Muscle layer of colon (tissue), 2 donors: ENCODE measurements at regions not wholly inside any gene's neighbourhood (a gene's known extent, or its start where the extent isn't known, plus 50 kb on each side); places are given as distances from the start of the nearest gene placed in this dataset.
"Not testable (repeated sequence)": the region's sequence is repeated elsewhere in the genome, so short reads cannot be mapped to it uniquely, and the experiment has no call there.

Source experiments
- H3K27ac ChIP-seq: one replicate; pipeline ENCODE4 v1.7.0; 2013; ENCODE audit warnings: low read depth, mild to moderate bottlenecking, low read length, moderate library complexity
- H3K27me3 ChIP-seq, 2 donors: one replicate each; pipeline ENCODE4 v1.7.0; 2013; ENCODE audit warnings: low read length in 2 of 2, mild to moderate bottlenecking in 2 of 2; ENCODE audit not compliant: insufficient read depth in 2 of 2, control insufficient read depth in 1 of 2
- H3K36me3 ChIP-seq: one replicate; pipeline ENCODE4 v1.7.0; 2013; ENCODE audit warnings: mild to moderate bottlenecking, low read length; ENCODE audit not compliant: insufficient read depth
- H3K4me1 ChIP-seq: one replicate; pipeline ENCODE4 v1.7.0; 2013; ENCODE audit warnings: mild to moderate bottlenecking, low read length; ENCODE audit not compliant: insufficient read depth
- H3K4me3 ChIP-seq, 2 donors: one replicate each; pipeline ENCODE4 v1.7.0; 2013; ENCODE audit warnings: low read length in 2 of 2, low read depth in 1 of 2, mild to moderate bottlenecking in 1 of 2, moderate library complexity in 1 of 2
- H3K9ac ChIP-seq: one replicate; pipeline ENCODE4 v1.7.0; 2013; ENCODE audit warnings: low read length
- H3K9me3 ChIP-seq: one replicate; pipeline ENCODE4 v1.7.0; 2013; ENCODE audit warnings: mild to moderate bottlenecking, low read length
- donor health status: abdominal sarcoma.
- donor health status: Adenocarcinoma of cecum.

DNA sequence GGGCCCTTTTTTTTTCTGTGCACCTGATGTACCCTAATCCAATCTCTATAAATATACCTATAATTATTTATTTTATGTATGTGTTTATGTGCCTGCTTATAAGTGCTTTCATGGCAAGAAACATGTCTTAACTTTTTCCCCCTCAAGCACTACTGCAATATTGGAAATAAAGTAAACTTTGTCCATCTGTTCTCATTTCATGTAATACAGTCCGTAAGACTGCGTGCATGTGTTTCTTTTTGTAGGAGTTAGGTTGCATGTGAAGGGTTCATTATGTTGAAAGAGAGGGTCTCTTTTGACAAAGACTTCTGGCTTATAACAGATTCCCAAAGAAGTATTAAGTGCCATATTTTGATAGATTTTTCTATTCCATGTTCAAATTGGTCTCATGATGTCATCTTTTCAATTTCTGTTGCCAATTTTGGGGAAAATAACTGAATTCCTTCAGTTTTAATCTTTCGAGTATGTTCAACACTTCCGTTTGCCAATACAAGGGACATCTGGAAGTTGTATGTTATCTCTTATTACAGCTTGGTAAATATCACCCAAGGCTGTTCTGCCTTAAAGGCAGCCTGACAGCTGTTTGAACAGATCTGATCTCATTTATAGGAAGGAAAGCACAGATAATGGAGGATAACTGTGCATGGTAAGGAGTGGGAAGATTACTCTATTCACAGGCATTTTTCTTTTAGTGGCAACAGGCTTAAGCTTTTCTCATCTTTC is 273.1 kb upstream of the SGO1 start:
- H3K27me3 ChIP-seq, result no peaks in the 10 kb centered on the region
- no peak overlapping the region for H3K9ac ChIP-seq
- no peak overlapping the region for H3K27ac ChIP-seq
- no peaks in the 10 kb centered on the region for H3K36me3 ChIP-seq
- H3K4me3 ChIP-seq, result no peak overlapping the region
- no peaks in the 10 kb centered on the region for H3K9me3 ChIP-seq
- no peaks in the 10 kb centered on the region for H3K4me1 ChIP-seq

DNA sequence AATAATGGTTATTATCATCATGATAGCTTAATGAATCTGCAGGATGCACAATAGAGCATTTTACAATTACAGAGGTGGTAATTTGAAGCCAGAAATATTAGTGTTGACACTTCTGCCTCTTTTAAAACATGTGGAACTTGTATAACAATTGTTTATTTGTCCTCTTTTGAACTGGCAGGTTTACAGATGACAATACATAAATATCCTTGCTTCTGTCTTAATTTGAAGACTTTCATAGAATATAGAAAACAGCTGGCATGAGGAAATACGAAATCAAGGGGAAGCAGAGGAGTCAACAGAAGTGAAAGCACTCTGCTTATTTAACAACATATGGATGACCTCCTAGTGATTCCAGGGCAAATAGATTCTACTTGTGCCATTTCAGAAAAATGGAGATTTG is 270.5 kb upstream of the SGO1 start:
- H3K27me3 ChIP-seq, result no peaks in the 10 kb centered on the region
- H3K4me3 ChIP-seq, result no peak overlapping the region
- no peaks in the 10 kb centered on the region for H3K36me3 ChIP-seq
- H3K27ac ChIP-seq, result no peak overlapping the region
- no peaks in the 10 kb centered on the region for H3K4me1 ChIP-seq
- no peak overlapping the region for H3K9ac ChIP-seq
- no peaks in the 10 kb centered on the region for H3K9me3 ChIP-seq

DNA sequence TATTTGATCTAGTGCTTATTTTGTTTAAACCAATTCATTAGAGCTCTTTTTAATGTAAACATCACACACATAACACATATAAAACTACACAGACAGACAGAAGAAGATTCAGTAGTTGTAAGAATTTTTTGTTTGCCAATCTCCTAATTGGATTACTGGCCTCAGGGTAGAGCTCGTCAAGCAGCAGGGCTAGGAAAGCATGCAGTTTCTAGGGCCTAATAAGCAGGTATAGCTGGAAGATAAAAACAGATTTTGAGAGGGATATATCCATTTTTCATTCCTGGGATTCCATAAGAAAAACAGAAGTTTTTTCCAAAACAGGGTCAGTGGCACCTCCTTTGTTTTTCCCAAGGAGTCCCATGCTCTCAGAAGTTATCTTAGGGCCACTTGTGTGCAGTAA is 265.2 kb upstream of the SGO1 start:
- Histone ChIP-seq H3K4me1 (no peaks in the 10 kb centered on the region), H3K9ac (no peak overlapping the region), H3K36me3 (no peaks in the 10 kb centered on the region), H3K9me3 (no peaks in the 10 kb centered on the region), H3K27ac (no peak overlapping the region), H3K4me3 (no peak overlapping the region), H3K27me3 (no peaks in the 10 kb centered on the region)

DNA sequence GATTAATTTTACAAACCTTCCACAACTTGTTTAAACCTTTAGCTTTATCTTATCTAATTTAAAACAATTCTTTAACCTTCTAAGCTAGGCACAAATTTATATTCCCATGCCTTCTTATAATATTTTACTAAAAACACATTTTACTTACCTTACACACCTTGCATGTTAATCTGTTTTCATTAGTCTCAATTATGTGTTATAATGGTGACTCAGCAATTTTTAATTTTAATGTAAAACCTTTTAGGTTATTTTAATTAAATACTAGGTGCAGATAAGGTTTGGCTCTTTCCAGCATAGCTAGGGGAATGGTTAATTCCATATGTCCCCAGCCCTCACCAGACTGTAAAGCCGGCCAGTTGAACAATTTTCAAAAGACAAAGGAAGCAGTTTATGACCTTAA is 264.6 kb upstream of the SGO1 start:
- Histone ChIP-seq H3K27ac (no peak overlapping the region), H3K36me3 (no peaks in the 10 kb centered on the region), H3K4me3 (no peak overlapping the region), H3K27me3 (no peaks in the 10 kb centered on the region), H3K4me1 (no peaks in the 10 kb centered on the region), H3K9ac (no peak overlapping the region), H3K9me3 (no peaks in the 10 kb centered on the region)

DNA sequence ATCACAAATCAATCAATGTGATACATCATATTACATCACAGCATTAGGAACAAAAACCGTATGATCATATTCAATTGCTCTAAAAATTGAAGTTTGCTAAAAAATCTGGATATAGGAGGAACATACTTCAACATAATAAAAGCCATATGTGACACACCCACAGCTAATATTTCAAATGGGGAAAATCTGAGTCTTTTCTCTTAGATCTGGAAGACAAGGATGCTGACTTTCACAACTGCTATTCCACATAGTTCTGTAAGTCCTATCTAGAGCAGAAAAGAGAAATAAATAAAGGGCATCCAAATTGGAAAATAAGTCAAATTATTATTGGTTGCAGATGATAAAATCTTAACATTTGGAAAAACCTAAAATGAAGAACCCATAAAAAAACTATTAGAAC is 256.8 kb upstream of the SGO1 start:
- Histone ChIP-seq H3K27me3 (no peaks in the 10 kb centered on the region), H3K9ac (no peak overlapping the region), H3K27ac (no peak overlapping the region)

DNA sequence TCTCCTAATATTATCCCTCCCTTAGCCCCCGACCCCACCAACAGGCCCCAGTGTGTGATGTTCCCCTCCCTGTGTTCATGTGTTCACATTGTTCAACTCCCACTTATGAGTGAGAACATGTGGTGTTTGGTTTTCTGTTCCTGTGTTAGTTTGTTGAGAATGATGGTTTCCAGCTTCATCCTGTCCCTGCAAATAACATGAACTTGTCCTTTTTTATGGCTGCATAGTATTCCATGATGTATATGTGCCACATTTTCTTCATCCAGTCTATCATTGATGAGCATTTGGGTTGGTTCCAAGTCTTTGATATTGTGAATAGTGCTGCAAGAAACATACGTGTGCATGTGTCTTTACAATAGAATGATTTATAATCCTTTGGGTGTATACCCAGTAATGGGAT is 241.3 kb upstream of the SGO1 start:
- H3K27me3 ChIP-seq, H3K9ac ChIP-seq, H3K9me3 ChIP-seq, H3K27ac ChIP-seq, H3K4me3 ChIP-seq, H3K36me3 ChIP-seq, H3K4me1 ChIP-seq: not testable (repeated sequence)

More for the DNA sequence above, 256.8 kb upstream of the SGO1 start:
- no peak overlapping the region for H3K4me3 ChIP-seq
- H3K4me1 ChIP-seq, result no peaks in the 10 kb centered on the region
- H3K9me3 ChIP-seq, result no peaks in the 10 kb centered on the region
- H3K36me3 ChIP-seq, result no peaks in the 10 kb centered on the region

DNA sequence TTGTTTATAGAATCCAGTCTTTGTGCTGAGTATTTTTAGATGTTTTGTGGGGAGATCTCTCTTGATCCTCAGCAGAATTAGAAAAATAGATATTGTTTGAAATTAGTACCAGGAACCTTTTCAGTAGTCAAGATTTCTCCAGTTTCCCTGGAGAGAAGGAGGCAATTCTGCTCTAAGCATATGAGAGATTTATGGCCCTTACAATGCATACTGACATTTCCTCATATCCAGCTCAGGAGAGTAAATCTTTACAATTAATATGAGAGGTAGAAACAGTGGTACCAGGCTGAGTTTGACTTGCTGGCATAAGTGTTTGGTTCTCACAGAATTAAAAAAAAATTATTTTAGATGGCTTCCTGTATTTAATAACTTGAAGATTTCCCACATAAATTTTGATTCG is 239.1 kb upstream of the SGO1 start:
- Histone ChIP-seq H3K27me3 (no peaks in the 10 kb centered on the region), H3K9me3 (no peaks in the 10 kb centered on the region), H3K27ac (no peak overlapping the region), H3K9ac (no peak overlapping the region), H3K4me3 (no peak overlapping the region), H3K4me1 (no peaks in the 10 kb centered on the region), H3K36me3 (no peaks in the 10 kb centered on the region)

DNA sequence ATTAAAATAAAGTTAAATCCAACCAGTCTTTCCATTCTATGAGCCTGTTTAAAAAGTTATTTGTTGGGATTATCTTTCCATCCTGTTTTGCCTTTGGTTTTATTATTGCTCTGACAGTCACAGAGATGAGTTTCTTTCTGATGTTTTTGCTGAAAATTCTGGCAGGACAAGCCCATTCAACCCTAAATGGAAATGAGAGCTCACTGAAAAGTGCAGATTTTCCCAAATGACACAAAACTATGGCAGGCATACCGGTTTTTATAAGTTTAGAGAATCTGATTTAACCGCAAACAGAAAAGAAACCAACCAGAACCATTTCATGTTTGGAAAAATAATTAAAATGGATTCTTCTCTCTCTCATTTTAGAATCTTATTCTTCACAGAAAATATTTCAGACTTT is 238.1 kb upstream of the SGO1 start:
- Histone ChIP-seq H3K4me3 (no peak overlapping the region), H3K36me3 (no peaks in the 10 kb centered on the region), H3K4me1 (no peaks in the 10 kb centered on the region), H3K9me3 (no peaks in the 10 kb centered on the region), H3K27me3 (no peaks in the 10 kb centered on the region), H3K27ac (no peak overlapping the region), H3K9ac (no peak overlapping the region)

DNA sequence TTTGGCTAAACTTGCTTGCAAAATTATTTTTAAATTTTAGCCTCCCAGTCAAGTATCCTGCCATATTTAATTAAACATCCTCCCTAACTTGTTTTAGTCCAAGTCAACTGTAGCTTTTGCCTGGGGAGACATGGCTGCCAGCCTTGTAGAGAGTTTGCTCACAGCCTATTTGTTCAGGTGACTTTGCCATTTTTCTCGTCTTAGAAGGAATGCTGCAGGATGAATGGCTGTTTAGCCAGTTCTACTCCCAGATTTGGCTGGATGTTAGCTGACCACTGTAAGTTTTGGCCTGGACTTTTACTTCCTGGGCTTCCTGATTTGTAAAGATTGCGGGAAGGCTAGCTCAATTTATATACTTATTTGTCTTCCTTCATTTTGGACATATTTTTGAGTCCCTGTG is 236.4 kb upstream of the SGO1 start:
- Histone ChIP-seq H3K9me3 (no peaks in the 10 kb centered on the region), H3K9ac (no peak overlapping the region), H3K27ac (no peak overlapping the region), H3K27me3 (no peaks in the 10 kb centered on the region), H3K36me3 (no peaks in the 10 kb centered on the region), H3K4me3 (no peak overlapping the region), H3K4me1 (no peaks in the 10 kb centered on the region)

DNA sequence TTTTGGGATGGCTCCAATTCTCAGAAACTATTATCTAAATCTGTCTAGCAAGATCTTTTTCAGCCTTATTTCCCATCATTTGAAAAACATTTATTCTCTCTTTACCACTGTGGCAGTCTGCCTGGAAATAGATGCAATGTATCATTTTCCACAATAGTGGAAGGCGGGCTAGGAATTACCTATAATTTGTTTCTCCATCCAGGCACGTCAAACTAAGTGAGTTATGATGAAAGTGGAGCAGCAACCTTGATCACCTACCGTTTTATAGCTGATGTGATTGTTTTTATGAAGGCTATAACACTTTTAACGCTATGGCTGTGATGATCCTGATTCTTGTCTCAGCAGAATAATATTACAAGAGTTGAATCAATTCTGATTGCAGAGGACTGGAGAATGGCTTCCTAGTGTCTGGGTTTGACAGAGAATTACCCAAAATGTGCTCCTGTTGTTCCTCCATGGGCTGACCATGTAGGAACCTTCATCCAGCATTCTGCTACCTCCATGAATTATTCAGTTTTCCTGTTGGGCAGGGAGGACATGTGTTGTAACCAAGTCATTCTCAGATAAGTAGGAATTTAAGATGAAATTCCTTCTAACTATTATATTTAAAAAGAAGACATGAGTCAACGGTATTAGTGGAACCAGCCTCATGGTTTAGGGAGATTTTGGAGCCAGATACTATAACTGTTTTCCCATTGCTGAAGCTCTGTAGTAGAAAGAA is 231.5 kb upstream of the SGO1 start:
- Histone ChIP-seq H3K9me3 (no peaks in the 10 kb centered on the region), H3K27ac (no peak overlapping the region), H3K9ac (no peak overlapping the region), H3K27me3 (no peaks in the 10 kb centered on the region), H3K36me3 (no peaks in the 10 kb centered on the region), H3K4me3 (no peak overlapping the region), H3K4me1 (no peaks in the 10 kb centered on the region)

DNA sequence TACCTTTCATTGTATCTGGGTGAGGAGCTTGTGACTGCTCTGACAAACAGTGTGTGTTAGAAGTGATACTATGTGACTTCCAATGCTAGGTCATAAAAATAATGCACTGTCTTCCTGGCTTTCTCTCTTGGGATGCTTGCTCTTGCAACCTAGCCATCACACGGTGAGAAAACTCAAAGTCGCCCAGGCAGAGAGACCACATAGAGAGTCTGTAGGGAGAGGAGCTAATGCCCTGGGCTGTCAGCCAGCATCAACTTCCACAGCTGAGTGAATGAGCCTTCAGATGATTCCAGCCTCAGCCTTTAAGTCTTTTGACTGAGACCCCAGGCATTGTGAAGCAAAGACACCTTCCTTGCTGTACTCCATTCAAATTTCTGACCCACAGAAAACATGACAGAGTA is 220.6 kb upstream of the SGO1 start:
- Histone ChIP-seq H3K27ac (no peak overlapping the region), H3K9me3 (no peaks in the 10 kb centered on the region), H3K27me3 (no peaks in the 10 kb centered on the region), H3K36me3 (no peaks in the 10 kb centered on the region), H3K4me3 (no peak overlapping the region), H3K4me1 (no peaks in the 10 kb centered on the region), H3K9ac (no peak overlapping the region)

DNA sequence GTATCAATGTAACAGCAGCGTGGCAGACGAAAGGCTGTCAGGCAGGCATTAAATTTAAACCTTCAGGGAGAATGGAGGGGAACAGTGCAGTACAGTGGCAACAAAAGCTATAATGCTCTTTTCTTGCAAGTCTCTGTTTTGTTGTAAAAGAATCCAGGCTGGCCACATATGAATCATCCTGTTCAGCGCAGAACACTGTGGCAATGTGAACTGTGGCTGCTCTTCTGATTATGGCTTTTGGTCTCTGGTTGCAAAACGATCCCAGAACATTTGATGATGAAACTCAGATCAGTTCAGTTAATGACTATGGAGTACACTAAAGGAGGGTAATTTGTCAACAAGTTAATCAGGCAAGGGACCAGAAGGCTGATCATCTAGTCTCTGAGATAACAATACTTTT is 219.7 kb upstream of the SGO1 start:
- Histone ChIP-seq H3K36me3 (no peaks in the 10 kb centered on the region), H3K9ac (no peak overlapping the region), H3K9me3 (no peaks in the 10 kb centered on the region), H3K27me3 (no peaks in the 10 kb centered on the region), H3K27ac (no peak overlapping the region), H3K4me1 (no peaks in the 10 kb centered on the region), H3K4me3 (no peak overlapping the region)
